ENCODE measurements at regions not wholly inside any gene's neighbourhood (a gene's known extent, or its start where the extent isn't known, plus 50 kb on each side); places are given as distances from the start of the nearest gene placed in this dataset.

DNA sequence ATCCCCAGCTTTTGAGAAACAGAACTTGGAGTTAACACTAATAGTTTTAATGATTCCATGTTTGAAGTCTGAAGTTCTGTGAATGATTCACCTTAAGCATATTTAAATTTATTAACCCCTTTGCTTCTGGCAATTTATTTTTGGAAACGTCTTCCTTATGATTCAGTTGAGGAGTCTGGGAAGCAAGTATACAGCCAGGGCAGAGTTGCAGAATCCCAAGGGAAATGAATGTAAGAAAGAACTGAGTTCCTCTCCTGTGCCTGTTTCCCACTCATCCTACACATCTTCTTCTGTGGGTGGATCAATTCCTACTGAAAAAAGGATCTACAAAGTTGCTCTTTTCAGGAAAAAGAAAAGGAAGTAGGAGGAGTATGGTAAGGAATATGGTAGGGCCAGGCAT, 108.2 kb upstream of the CCDC91 start:
- Histone ChIP-seq H3K9me3 (ENCODE audit: control insufficient read depth, low read length) (no peaks in the 10 kb centered on the region), H3K4me3 (ENCODE audit: low read depth, low read length) (no peak overlapping the region), H3K36me3 (ENCODE audit: control insufficient read depth, insufficient read depth, low read length) (no peaks in the 10 kb centered on the region), H3K27me3 (ENCODE audit: control insufficient read depth, insufficient read depth, low read length) (no peaks in the 10 kb centered on the region), H3K79me2 (no peaks in the 10 kb centered on the region), H2AFZ (no peak overlapping the region), H3K9ac (no peak overlapping the region), H3K4me2 (ENCODE audit: low read length) (no peak overlapping the region), H3K4me1 (no peaks in the 10 kb centered on the region), H3K27ac (no peak overlapping the region)
- TF ChIP-seq, protein P1, sequence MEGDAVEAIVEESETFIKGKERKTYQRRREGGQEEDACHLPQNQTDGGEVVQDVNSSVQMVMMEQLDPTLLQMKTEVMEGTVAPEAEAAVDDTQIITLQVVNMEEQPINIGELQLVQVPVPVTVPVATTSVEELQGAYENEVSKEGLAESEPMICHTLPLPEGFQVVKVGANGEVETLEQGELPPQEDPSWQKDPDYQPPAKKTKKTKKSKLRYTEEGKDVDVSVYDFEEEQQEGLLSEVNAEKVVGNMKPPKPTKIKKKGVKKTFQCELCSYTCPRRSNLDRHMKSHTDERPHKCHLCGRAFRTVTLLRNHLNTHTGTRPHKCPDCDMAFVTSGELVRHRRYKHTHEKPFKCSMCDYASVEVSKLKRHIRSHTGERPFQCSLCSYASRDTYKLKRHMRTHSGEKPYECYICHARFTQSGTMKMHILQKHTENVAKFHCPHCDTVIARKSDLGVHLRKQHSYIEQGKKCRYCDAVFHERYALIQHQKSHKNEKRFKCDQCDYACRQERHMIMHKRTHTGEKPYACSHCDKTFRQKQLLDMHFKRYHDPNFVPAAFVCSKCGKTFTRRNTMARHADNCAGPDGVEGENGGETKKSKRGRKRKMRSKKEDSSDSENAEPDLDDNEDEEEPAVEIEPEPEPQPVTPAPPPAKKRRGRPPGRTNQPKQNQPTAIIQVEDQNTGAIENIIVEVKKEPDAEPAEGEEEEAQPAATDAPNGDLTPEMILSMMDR (IDR thresholded peaks at IDR 0.05): no peak

DNA sequence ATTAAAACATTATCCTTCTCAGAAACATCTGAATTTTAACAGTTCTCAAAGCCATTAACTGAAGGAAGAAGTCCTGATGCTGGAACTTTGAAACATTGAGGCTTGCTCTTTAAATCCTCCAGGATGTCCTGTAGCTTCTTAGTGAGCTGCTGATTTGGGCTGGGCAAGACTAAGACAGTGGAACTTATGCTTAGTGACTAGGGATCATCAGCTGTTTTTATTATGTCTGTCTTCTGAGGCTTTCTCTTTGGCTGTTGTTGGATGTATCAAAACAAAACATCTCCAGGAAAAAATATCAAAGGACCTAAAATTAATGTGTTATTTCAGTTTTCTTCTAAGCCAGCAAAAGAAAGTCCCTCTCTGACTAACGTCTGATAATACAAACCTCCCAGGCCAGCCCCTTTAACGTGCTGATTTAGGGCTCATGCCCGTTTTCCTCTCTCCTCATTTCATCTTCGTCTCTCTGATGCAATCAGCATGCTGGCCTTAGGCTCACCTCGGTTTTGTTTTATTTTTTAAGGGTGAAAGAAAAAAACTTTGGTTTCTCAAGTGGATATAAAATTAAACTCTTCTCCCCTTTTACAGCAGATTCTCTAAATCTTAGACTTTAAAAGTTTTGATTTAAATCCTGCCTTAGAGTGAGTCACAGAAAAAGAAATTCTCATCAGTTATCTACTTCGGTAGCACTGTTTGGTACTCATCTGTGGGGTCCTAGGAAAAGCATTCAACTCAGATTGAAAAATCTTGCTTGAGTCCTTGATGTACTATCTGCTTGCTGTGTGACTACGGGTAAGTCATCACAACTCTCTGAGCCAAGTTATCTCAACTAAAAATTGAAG, 106.2 kb upstream of the CCDC91 start:
- Histone ChIP-seq H3K4me3 (ENCODE audit: low read depth, low read length) (no peak overlapping the region), H3K36me3 (ENCODE audit: control insufficient read depth, insufficient read depth, low read length) (no peaks in the 10 kb centered on the region), H3K27me3 (ENCODE audit: control insufficient read depth, insufficient read depth, low read length) (no peaks in the 10 kb centered on the region), H3K4me1 (peaks cover 4% of the 10 kb centered on the region), H3K9me3 (ENCODE audit: control insufficient read depth, low read length) (no peaks in the 10 kb centered on the region), H3K9ac (no peak overlapping the region), H3K4me2 (ENCODE audit: low read length) (no peak overlapping the region), H3K79me2 (no peaks in the 10 kb centered on the region), H2AFZ (peak overlapping the region; percentile 10), H3K27ac (no peak overlapping the region)
- TF ChIP-seq, protein P1 (IDR thresholded peaks at IDR 0.05): no peak

- Histone ChIP-seq H3K9me3 (ENCODE audit: control insufficient read depth, low read length) (no peaks in the 10 kb centered on the region), H3K27ac (no peak overlapping the region), H3K9ac (no peak overlapping the region), H3K4me1 (peaks cover 6% of the 10 kb centered on the region), H3K27me3 (ENCODE audit: control insufficient read depth, insufficient read depth, low read length) (no peaks in the 10 kb centered on the region), H3K4me2 (ENCODE audit: low read length) (no peak overlapping the region), H3K4me3 (ENCODE audit: low read depth, low read length) (no peak overlapping the region), H3K36me3 (ENCODE audit: control insufficient read depth, insufficient read depth, low read length) (no peaks in the 10 kb centered on the region), H3K79me2 (no peaks in the 10 kb centered on the region), H2AFZ (no peak overlapping the region)
- TF ChIP-seq, protein P1 (IDR thresholded peaks at IDR 0.05): no peak
Measured at GRCh38 chr12:28086521-28087155, 103.6 kb upstream of the CCDC91 start.

DNA sequence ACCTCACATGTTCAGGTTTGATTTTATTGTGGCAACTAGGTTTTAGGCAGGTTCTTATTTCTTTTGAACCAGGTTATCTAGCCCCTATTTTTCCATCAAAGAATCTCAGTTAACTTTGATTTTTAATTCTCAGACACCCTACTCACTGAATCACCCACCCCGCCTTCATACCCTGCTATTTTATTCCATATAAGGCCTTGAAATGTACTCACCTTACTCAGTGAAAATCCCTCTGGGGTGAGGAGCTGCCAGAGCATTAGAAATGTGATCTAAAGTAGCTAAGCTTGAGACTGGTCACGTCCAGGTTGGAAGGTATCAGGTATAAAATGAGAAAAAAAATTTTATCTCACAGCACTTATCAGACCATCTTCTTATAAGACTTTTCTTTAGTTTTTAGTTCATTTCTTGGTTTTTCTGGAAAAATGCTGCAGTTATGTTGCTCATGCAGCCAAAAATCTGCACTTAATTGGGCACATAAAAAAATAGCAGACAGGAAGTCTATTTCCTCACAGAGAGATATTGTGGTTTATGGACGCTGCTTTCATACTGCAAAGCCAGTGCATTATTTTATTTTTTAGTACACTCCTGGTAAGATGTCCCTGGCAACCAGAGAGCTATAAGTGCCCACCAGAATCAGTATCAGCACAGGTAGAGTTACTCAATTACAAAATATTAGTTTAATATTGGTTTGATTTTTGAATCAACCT, 101.5 kb upstream of the CCDC91 start:
- TF ChIP-seq, protein P1 (IDR thresholded peaks at IDR 0.05): no peak
- peaks cover 6% of the 10 kb centered on the region for H3K4me1 ChIP-seq
- H3K9me3 ChIP-seq (ENCODE audit: control insufficient read depth, low read length): no peaks in the 10 kb centered on the region
- no peak overlapping the region for H3K4me3 ChIP-seq (ENCODE audit: low read depth, low read length)
- no peaks in the 10 kb centered on the region for H3K27me3 ChIP-seq (ENCODE audit: control insufficient read depth, insufficient read depth, low read length)
- H3K79me2 ChIP-seq: no peaks in the 10 kb centered on the region
- no peak overlapping the region for H3K4me2 ChIP-seq (ENCODE audit: low read length)
- no peak overlapping the region for H3K27ac ChIP-seq
- no peak overlapping the region for H3K9ac ChIP-seq
- H2AFZ ChIP-seq: no peak overlapping the region
- no peaks in the 10 kb centered on the region for H3K36me3 ChIP-seq (ENCODE audit: control insufficient read depth, insufficient read depth, low read length)

Measured in parathyroid adenoma (tissue), 2 donors.